ENCODE measurements at regions not wholly inside any gene's neighbourhood (a gene's known extent, or its start where the extent isn't known, plus 50 kb on each side); places are given as distances from the start of the nearest gene placed in this dataset.

DNA sequence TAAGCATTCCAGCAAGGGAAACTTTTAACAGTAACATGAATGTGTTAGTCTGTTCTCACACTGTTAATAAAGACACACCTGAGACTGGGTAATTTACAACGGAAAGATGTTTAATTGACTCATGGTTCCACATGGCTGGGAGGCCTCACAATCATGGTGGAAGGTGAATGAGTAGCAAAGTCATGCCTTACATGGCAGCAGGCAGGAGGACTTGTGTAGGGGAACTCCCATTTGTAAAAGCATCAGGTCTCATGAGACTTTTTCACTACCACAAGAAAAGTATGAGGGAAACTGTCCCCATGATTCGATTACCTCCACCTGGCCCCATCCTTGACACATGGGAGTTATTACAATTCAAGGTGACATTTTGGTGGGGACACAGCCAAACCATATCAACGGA lies 168.3 kb downstream of the PAH start:
- TF ChIP-seq POLR2A (IDR thresholded peaks at IDR 0.05) (no peak), POLR2AphosphoS5 (IDR thresholded peaks at IDR 0.05) (no peak), EP300 (IDR thresholded peaks at IDR 0.05; ENCODE audit: low read depth) (no peak)
- TF ChIP-seq, protein P1, sequence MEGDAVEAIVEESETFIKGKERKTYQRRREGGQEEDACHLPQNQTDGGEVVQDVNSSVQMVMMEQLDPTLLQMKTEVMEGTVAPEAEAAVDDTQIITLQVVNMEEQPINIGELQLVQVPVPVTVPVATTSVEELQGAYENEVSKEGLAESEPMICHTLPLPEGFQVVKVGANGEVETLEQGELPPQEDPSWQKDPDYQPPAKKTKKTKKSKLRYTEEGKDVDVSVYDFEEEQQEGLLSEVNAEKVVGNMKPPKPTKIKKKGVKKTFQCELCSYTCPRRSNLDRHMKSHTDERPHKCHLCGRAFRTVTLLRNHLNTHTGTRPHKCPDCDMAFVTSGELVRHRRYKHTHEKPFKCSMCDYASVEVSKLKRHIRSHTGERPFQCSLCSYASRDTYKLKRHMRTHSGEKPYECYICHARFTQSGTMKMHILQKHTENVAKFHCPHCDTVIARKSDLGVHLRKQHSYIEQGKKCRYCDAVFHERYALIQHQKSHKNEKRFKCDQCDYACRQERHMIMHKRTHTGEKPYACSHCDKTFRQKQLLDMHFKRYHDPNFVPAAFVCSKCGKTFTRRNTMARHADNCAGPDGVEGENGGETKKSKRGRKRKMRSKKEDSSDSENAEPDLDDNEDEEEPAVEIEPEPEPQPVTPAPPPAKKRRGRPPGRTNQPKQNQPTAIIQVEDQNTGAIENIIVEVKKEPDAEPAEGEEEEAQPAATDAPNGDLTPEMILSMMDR (IDR thresholded peaks at IDR 0.05), result no peak
